Thymus (tissue), 11 donors: ENCODE measurements at regions not wholly inside any gene's neighbourhood (a gene's known extent, or its start where the extent isn't known, plus 50 kb on each side); places are given as distances from the start of the nearest gene placed in this dataset.
"Not testable (repeated sequence)": the region's sequence is repeated elsewhere in the genome, so short reads cannot be mapped to it uniquely, and the experiment has no call there.

ENCODE experiments used
- DNase-seq, 9 donors: peaks; one replicate each; pipeline ENCODE4 v3.0.0-alpha.2; 2013; ENCODE audit warnings: low spot score in 9 of 9, low read depth in 6 of 9, missing footprints in 1 of 9
- H3K27ac ChIP-seq, 2 donors: one replicate each; pipeline ENCODE4 v1.5.1; 2013; ENCODE audit warnings: control low read depth in 1 of 2, low read depth in 1 of 2, low read length in 1 of 2, mild to moderate bottlenecking in 1 of 2, moderate library complexity in 1 of 2
- H3K27me3 ChIP-seq, 2 donors: one replicate each; pipeline ENCODE4 v1.5.1; 2013; ENCODE audit warnings: low read length in 1 of 2; ENCODE audit not compliant: control insufficient read depth in 2 of 2, insufficient read depth in 1 of 2
- H3K36me3 ChIP-seq, 2 donors: one replicate each; pipeline ENCODE4 v1.5.1; 2013; ENCODE audit warnings: low read length in 1 of 2, mild to moderate bottlenecking in 1 of 2, moderate library complexity in 1 of 2; ENCODE audit not compliant: control insufficient read depth in 2 of 2, insufficient read depth in 2 of 2
- H3K4me1 ChIP-seq, 2 donors: one replicate each; pipeline ENCODE4 v1.5.1; 2013; ENCODE audit warnings: low read length in 2 of 2; ENCODE audit not compliant: control insufficient read depth in 2 of 2, insufficient read depth in 2 of 2
- H3K4me3 ChIP-seq, 2 donors: one replicate each; pipeline ENCODE4 v1.5.1; 2013; ENCODE audit warnings: low read length in 2 of 2, control low read depth in 1 of 2, mild to moderate bottlenecking in 1 of 2
- H3K9me3 ChIP-seq, 2 donors: one replicate each; pipeline ENCODE4 v1.5.1; 2013; ENCODE audit warnings: low read length in 1 of 2, mild to moderate bottlenecking in 1 of 2; ENCODE audit not compliant: control insufficient read depth in 2 of 2, insufficient read depth in 1 of 2
- WGBS: extraction: QIAGEN DNeasy Blood & Tissue Kit; methylation state at CpG from one replicate; pipeline ENCODE4 v1.1.7; 2013; 5-methylcytosine and 5-hydroxymethylcytosine counted together
- donor health status: healthy.

DNA sequence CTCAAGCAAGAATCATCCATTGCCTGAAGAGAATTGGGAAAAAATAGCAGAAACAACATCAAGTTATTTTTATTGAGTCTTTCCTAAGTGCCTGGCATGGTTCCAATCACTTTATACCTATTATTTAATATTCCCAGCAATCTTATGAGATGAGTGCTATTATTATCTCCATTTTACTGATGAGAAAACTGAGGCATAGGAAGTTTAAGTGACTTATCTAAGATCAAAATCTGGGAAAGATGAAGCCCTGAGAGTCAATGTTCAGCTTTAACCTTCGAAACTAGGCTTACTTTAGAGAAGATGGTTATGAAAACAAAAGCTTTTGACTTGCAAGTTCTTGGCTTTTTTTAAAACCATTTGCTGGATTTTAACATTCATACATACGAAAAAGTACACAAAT, 141.6 kb downstream of the APIP start:
- WGBS, result 86% methylated on average over 2 of the region's 2 CpGs
- H3K4me3 ChIP-seq, result no peak overlapping the region
- no peak overlapping the region for H3K27ac ChIP-seq
- H3K9me3 ChIP-seq, result no peaks in the 10 kb centered on the region
- H3K36me3 ChIP-seq, result no peaks in the 10 kb centered on the region
- DNase-seq, result no peak
- no peaks in the 10 kb centered on the region for H3K4me1 ChIP-seq
- H3K27me3 ChIP-seq, result no peaks in the 10 kb centered on the region

GRCh38 chr11:34773826-34774225, 142.4 kb downstream of the APIP start:
- 68% methylated on average over 1 of the region's 1 CpG for WGBS
- Histone ChIP-seq H3K4me1 (no peaks in the 10 kb centered on the region), H3K27ac (no peak overlapping the region), H3K9me3 (no peaks in the 10 kb centered on the region), H3K27me3 (no peaks in the 10 kb centered on the region), H3K36me3 (no peaks in the 10 kb centered on the region), H3K4me3 (no peak overlapping the region)
- no peak for DNase-seq

- Histone ChIP-seq H3K36me3 (no peaks in the 10 kb centered on the region), H3K9me3 (no peaks in the 10 kb centered on the region), H3K27ac (no peak overlapping the region), H3K4me1 (no peaks in the 10 kb centered on the region), H3K27me3 (no peaks in the 10 kb centered on the region), H3K4me3 (no peak overlapping the region)
- WGBS, result 92% methylated on average over 1 of the region's 1 CpG
- no peak for DNase-seq
Observed at GRCh38 chr11:34773211-34773610, 143.0 kb downstream of the APIP start.

DNA sequence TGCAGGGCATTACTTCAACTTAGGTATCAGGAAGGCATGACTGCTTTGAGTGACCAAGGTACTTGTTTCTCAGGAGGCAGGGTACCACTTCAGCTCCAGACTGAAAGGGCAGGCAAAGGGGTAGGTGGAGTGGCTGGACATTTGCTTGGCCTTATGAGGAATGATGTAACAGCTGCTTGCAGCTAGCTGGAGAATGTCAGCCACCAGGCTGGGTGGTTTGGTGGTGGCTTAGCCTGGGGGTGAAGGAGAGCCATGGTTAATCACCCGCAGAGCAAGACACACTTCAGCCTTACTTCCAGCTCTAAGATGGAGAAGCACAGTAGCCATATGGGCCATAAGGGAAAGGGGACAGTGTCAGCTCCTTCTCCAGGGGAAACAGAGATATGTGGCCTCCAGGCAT, 146.1 kb downstream of the APIP start:
- H3K36me3 ChIP-seq, result no peaks in the 10 kb centered on the region
- 100% methylated on average over 1 of the region's 1 CpG for WGBS
- no peaks in the 10 kb centered on the region for H3K4me1 ChIP-seq
- H3K4me3 ChIP-seq, result no peak overlapping the region
- no peaks in the 10 kb centered on the region for H3K27me3 ChIP-seq
- no peak for DNase-seq
- no peak overlapping the region for H3K27ac ChIP-seq
- no peaks in the 10 kb centered on the region for H3K9me3 ChIP-seq

DNA sequence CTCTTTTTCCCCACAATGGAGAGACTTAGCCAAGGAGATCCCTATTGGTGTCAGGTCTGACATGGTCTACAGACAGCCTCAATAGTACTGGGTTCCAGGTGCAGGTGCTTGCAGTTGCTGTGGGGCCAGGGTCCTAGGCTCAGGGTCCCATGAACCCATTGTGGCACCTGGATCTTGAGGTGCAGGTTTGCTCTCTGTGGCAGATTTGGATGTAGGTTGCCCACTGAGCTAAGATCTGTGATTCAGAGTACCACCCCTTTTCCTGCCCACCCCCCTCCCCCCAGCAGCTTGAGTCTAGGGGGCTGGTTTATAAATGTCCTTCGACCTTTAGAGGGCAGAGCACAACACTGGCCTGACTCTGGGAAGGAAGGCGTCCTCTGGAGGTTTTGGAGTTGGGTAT, 147.0 kb downstream of the APIP start:
- 88% methylated on average over 2 of the region's 2 CpGs for WGBS
- Histone ChIP-seq H3K27ac (no peak overlapping the region), H3K4me3 (no peak overlapping the region), H3K9me3 (no peaks in the 10 kb centered on the region), H3K36me3 (no peaks in the 10 kb centered on the region), H3K27me3 (no peaks in the 10 kb centered on the region), H3K4me1 (no peaks in the 10 kb centered on the region)
- no peak for DNase-seq

DNA sequence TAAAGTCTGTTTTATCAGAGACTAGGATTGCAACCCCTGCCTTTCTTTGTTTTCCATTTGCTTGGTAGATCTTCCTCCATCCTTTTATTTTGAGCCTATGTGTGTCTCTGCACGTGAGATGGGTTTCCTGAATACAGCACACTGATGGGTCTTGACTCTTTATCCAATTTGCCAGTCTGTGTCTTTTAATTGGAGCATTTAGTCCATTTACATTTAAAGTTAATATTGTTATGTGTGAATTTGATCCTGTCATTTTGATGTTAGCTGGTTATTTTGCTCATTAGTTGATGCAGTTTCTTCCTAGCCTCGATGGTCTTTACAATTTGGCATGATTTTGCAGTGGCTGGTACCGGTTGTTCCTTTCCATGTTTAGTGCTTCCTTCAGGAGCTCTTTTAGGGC, 141.7 kb downstream of the EHF start:
- not testable (repeated sequence) for H3K36me3 ChIP-seq, H3K4me1 ChIP-seq, H3K9me3 ChIP-seq, DNase-seq, H3K4me3 ChIP-seq, H3K27me3 ChIP-seq, H3K27ac ChIP-seq
- no CpG with 5 or more reads among the region's 3 CpGs for WGBS

DNA sequence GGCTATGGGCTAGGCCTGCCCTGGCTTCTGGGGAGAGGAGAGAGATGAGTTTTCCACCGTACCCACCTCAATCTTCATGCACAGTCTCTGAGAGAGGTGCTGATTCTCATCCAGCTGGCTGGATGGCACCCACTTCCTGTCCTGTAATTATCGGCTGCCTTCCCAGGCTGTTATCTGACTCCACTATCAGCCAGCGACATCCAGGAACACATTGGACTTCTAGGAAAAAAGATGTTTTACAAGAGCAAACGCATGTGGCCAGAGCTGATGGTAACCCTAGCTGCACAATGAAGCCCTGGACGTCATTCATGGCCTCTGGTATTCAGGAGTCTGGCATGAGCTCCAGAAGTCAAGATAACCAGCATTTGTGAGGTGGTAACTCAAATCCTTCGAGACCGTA, 137.4 kb downstream of the EHF start:
- H3K9me3 ChIP-seq, result no peaks in the 10 kb centered on the region
- H3K36me3 ChIP-seq, result no peaks in the 10 kb centered on the region
- no peak overlapping the region for H3K27ac ChIP-seq
- 77% methylated on average over 7 of the region's 7 CpGs for WGBS
- no peaks in the 10 kb centered on the region for H3K27me3 ChIP-seq
- no peaks in the 10 kb centered on the region for H3K4me1 ChIP-seq
- DNase-seq, result no peak
- no peak overlapping the region for H3K4me3 ChIP-seq

GRCh38 chr11:34757026-34757451, 136.1 kb downstream of the EHF start:
- WGBS, result 94% methylated on average over 1 of the region's 1 CpG
- Histone ChIP-seq H3K4me3 (no peak overlapping the region), H3K4me1 (no peaks in the 10 kb centered on the region), H3K27me3 (no peaks in the 10 kb centered on the region), H3K27ac (no peak overlapping the region), H3K36me3 (no peaks in the 10 kb centered on the region), H3K9me3 (no peaks in the 10 kb centered on the region)
- no peak for DNase-seq

DNA sequence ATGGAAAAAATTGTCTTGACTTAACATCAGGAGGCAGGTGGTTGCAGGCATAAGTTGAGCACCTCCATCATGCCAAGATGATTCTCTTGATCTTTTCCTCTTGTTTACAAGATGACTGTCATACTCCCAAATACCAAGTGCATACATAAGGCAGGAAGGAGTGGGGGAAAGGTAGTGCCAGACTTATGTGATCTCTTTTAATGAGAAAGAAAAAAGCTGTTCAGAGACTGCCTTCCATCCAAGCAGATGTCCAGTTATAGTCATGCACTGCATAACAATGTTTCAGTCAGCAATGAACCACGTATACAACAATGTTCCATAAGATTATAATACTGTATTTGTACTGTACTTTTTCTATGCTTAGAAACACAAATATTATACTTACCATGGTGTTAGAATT, 135.7 kb downstream of the EHF start:
- Histone ChIP-seq H3K27ac (no peak overlapping the region), H3K4me1 (no peaks in the 10 kb centered on the region), H3K4me3 (no peak overlapping the region), H3K27me3 (no peaks in the 10 kb centered on the region), H3K36me3 (no peaks in the 10 kb centered on the region), H3K9me3 (no peaks in the 10 kb centered on the region)
- WGBS, result 62% methylated on average over 1 of the region's 1 CpG
- no peak for DNase-seq

- no peak overlapping the region for H3K27ac ChIP-seq
- 85% methylated on average over 7 of the region's 7 CpGs for WGBS
- H3K9me3 ChIP-seq, result no peaks in the 10 kb centered on the region
- no peak overlapping the region for H3K4me3 ChIP-seq
- no peaks in the 10 kb centered on the region for H3K4me1 ChIP-seq
- H3K27me3 ChIP-seq, result no peaks in the 10 kb centered on the region
- DNase-seq, result no peak
- H3K36me3 ChIP-seq, result no peaks in the 10 kb centered on the region
Observed at GRCh38 chr11:34755671-34756070, 134.8 kb downstream of the EHF start.
